Stomach (tissue), 8 donors: ENCODE measurements at regions not wholly inside any gene's neighbourhood (a gene's known extent, or its start where the extent isn't known, plus 50 kb on each side); places are given as distances from the start of the nearest gene placed in this dataset.

ENCODE experiments used
- DNase-seq, 2 donors: peaks; one replicate each; pipeline versions ENCODE4 v3.0.0 to v3.0.0-alpha.2; 2013 to 2019
- H3K27ac ChIP-seq, 5 donors: fragments of 200-600 bp in 4 of 5; sonication (generic) in 4 of 5; one replicate each; pipeline ENCODE4 v1.5.1; 2013 to 2019; ENCODE audit warnings: mild to moderate bottlenecking in 1 of 5, moderate library complexity in 1 of 5
- H3K27me3 ChIP-seq, 3 donors: fragments of 200-600 bp; sonication (generic); one replicate each; pipeline ENCODE4 v1.5.1; 2017 to 2019; ENCODE audit warnings: mixed run types in 1 of 3
- H3K36me3 ChIP-seq, 4 donors: fragments of 200-600 bp; sonication (generic); 1 replicate in 3 of 4; 2 replicates in 1 of 4; pipeline ENCODE4 v1.5.1; 2016 to 2019
- H3K4me1 ChIP-seq, 4 donors: fragments of 200-600 bp; sonication (generic); one replicate each; pipeline ENCODE4 v1.5.1; 2016 to 2019
- H3K4me3 ChIP-seq, 4 donors: fragments of 200-600 bp; sonication (generic) in 3 of 4; one replicate each; pipeline ENCODE4 v1.5.1; 2016 to 2019; ENCODE audit warnings: mild to moderate bottlenecking in 1 of 4
- H3K9me3 ChIP-seq, 4 donors: fragments of 200-600 bp; sonication (generic); one replicate each; pipeline ENCODE4 v1.5.1; 2016 to 2019
- EP300 ChIP-seq: sonication (generic); formaldehyde crosslinking; IDR thresholded peaks from one replicate; pipeline ENCODE4 v1.6.1; 2017; ENCODE audit warnings: antibody characterized with exemption
- POLR2A ChIP-seq, 4 donors: fragments of 450-650 bp; IDR thresholded peaks; one replicate each; pipeline ENCODE4 v1.6.1; 2016; ENCODE audit warnings: antibody characterized with exemption in 4 of 4, control low read depth in 2 of 4, mild to moderate bottlenecking in 1 of 4, moderate library complexity in 1 of 4
- POLR2AphosphoS5 ChIP-seq, 3 donors: sonication (generic); formaldehyde crosslinking; IDR thresholded peaks; one replicate each; pipeline ENCODE4 v1.6.1; 2016; ENCODE audit warnings: antibody characterized with exemption in 3 of 3
- WGBS, 5 donors: extraction: QIAGEN DNeasy Blood & Tissue Kit in 3 of 5; methylation state at CpG; one replicate each; pipeline versions ENCODE4 v1.1.5 to v1.1.7; 2013 to 2018; 5-methylcytosine and 5-hydroxymethylcytosine counted together
- intact Hi-C: fragments of 100-400 bp; cut with DNase I; formaldehyde crosslinking; loops from one replicate; pipeline ENCODE4 v1.15.1; 2023; ENCODE audit warnings: low total_unique reads
- TF ChIP-seq, protein P1 (sequence below), 7 experiments: fragments of 450-650 bp in 4 of 7; fragments of 200-600 bp in 3 of 7; sonication (generic) in 3 of 7; IDR thresholded peaks; one replicate each; pipeline ENCODE4 v1.5.1; 2016 to 2019; ENCODE audit warnings: antibody characterized with exemption in 7 of 7, control low read depth in 2 of 7, mild to moderate bottlenecking in 1 of 7
- donor health status: healthy with polysubstance abuse.
- donor health status: Bipolar disorder and iron deficiency.
- donor health status: healthy.

DNA sequence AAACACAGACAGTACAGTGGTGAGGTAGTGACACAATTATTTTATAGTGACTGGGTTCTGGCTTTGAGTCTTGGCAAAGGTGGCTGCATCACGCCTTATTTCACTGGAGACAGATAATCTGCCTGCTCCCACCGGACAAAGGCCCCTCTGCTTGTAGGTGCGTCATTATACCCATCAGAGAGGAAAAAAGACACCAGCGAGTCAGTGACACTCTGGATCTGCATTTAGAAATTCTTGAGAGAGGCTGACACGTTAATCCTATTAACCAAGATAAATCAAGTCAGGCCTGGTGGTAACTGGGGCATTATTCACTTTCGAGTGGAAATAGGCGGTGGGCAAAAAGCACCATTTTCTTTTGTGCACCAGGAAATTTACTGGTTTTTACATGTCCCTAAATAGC, 76.2 kb downstream of the NR2F2 start:
- Histone ChIP-seq H3K4me1 (peaks cover 8 to 29% (median 20%) of the 10 kb centered on the region in 4 donors), H3K9me3 (no peaks in the 10 kb centered on the region), H3K4me3 (no peak overlapping the region), H3K36me3 (no peaks in the 10 kb centered on the region), H3K27ac (no peak overlapping the region), H3K27me3 (peaks cover 0 to 40% (median 34%) of the 10 kb centered on the region in 3 donors)
- 84 to 94% (median 90%) methylated on average over 7 of the region's 7 CpGs for WGBS, 5 donors
- TF ChIP-seq POLR2AphosphoS5 (IDR thresholded peaks at IDR 0.05) (no peak), POLR2A (IDR thresholded peaks at IDR 0.05) (no peak)
- TF ChIP-seq, protein P1, sequence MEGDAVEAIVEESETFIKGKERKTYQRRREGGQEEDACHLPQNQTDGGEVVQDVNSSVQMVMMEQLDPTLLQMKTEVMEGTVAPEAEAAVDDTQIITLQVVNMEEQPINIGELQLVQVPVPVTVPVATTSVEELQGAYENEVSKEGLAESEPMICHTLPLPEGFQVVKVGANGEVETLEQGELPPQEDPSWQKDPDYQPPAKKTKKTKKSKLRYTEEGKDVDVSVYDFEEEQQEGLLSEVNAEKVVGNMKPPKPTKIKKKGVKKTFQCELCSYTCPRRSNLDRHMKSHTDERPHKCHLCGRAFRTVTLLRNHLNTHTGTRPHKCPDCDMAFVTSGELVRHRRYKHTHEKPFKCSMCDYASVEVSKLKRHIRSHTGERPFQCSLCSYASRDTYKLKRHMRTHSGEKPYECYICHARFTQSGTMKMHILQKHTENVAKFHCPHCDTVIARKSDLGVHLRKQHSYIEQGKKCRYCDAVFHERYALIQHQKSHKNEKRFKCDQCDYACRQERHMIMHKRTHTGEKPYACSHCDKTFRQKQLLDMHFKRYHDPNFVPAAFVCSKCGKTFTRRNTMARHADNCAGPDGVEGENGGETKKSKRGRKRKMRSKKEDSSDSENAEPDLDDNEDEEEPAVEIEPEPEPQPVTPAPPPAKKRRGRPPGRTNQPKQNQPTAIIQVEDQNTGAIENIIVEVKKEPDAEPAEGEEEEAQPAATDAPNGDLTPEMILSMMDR (IDR thresholded peaks at IDR 0.05) = no peak
- no peak for DNase-seq
- intact Hi-C loops = no loop called here

DNA sequence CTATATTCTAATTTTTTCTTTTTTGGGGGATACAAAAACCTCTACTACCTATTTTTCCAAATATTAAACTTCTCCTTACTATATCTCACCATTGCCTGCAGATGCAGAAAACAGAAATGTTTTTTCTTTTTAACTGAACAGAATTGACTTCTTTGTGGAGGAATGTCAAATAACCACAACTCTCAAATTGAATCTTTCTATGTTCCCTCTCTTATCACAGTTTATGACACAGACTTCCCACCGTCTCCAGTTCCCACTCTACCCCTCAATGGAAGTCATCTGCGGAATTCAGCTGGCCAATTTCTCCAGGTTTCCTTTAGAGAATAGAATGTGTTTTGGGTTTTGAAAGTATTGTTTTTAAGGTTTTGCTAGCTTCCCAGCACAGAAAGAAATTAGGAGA, 77.0 kb downstream of the NR2F2 start:
- H3K4me1 ChIP-seq = peaks cover 8 to 29% (median 20%) of the 10 kb centered on the region in 4 donors
- no peak overlapping the region for H3K27ac ChIP-seq
- no peak overlapping the region for H3K4me3 ChIP-seq
- no peak for TF ChIP-seq EP300
- TF ChIP-seq, protein P1 (IDR thresholded peaks at IDR 0.05) = no peak
- no peak for TF ChIP-seq POLR2A (IDR thresholded peaks at IDR 0.05)
- TF ChIP-seq POLR2AphosphoS5 (IDR thresholded peaks at IDR 0.05) = no peak
- WGBS, 5 donors = 78 to 91% (median 81%) methylated on average over 2 of the region's 2 CpGs
- H3K9me3 ChIP-seq = no peaks in the 10 kb centered on the region
- intact Hi-C loops = no loop called here
- no peak for DNase-seq
- no peaks in the 10 kb centered on the region for H3K36me3 ChIP-seq
- H3K27me3 ChIP-seq = peaks cover 0 to 44% (median 38%) of the 10 kb centered on the region in 3 donors

DNA sequence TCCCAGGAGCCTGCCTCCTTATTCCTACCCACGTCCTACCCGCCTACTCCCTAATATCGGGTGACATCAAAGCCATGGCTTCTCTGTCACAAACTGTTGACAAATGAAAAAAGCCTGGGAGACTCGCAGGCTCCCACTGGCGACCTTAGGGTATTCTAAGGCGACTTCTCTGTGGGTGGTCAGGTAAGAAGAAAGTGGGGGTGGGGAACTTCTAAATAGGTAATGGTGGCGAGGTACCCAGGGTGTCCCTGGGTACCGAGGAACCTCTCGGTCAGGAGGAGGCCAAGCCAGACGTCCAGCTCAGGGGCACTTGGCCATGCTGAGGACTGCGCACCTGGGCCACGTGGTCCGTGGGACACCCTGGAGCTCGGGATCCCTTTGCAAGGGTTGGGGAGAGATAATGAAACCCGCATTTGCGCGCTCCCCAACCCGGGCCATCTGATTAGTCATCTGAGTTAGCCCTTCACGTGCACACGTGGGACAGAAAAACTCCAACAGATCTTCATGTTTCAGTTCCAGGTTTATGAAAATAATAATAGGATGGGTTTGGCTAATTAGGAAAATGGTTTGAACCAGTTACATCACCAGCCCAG, 78.2 kb downstream of the NR2F2 start:
- intact Hi-C loops = no loop called here
- WGBS, 5 donors = 38 to 77% (median 69%) methylated on average over 19 to 20 of the region's 20 CpGs
- no peak for DNase-seq
- TF ChIP-seq POLR2A (IDR thresholded peaks at IDR 0.05) = no peak
- TF ChIP-seq, protein P1 (IDR thresholded peaks at IDR 0.05) = no peak
- TF ChIP-seq POLR2AphosphoS5 (IDR thresholded peaks at IDR 0.05) = no peak
- TF ChIP-seq EP300 = no peak
- peak overlapping the region in 2 of 5 donors; percentile 60 to 71 for H3K27ac ChIP-seq
- no peaks in the 10 kb centered on the region for H3K9me3 ChIP-seq
- H3K4me3 ChIP-seq = peak overlapping the region in 2 of 4 donors; percentile 50
- H3K36me3 ChIP-seq = no peaks in the 10 kb centered on the region
- H3K4me1 ChIP-seq = peaks cover 8 to 29% (median 20%) of the 10 kb centered on the region in 4 donors
- H3K27me3 ChIP-seq = peaks cover 0 to 55% (median 40%) of the 10 kb centered on the region in 3 donors

DNA sequence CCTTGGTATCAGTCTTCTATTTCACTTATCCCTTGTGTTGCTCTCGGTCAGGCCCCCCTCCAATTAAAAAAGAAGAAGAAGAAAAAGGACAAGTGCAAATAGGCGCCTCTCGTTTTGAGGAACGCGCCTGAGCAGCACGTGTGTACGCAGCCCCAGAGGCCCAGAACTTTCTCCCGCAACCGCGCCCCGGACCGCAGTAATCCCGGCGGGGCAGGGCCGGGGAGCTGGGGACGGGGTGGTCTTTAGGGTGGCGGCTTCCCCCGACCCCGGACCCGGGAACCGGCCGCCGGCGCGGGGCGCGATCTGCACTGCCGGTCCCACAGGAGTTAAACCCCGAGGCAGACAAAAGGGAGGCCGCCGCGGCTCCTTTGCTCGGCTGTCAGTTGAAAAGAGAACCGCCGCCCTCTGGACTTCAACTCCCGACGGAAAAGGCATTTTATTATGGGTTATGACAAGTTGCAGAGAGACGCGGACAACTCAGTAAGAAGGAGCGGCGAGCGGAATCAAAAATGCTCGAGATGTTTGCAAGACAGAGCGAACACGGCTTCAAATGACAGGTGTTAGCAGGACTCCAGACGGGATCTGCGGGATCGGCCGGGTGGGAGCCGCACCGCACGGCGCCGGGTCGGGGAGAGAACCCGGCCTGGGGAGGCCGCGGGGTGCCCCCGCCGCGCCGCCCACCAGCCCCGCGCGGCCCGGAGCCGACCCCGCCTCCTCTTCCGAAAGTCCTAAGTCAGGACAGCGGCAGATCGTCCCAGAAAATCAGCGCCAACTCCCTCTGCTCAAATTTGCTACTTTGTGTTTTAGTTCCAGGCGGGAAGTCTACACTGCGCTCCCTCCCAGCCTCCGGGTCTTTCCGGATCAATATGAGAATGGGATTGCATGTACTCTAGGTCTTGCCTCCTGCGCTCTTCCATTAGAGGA, 79.0 kb downstream of the NR2F2 start:
- WGBS, 5 donors = 4 to 11% (median 5%) methylated on average over 59 to 77 of the region's 77 CpGs
- H3K27me3 ChIP-seq = peaks cover 0 to 63% (median 43%) of the 10 kb centered on the region in 3 donors
- TF ChIP-seq POLR2A (IDR thresholded peaks at IDR 0.05) (no peak), POLR2AphosphoS5 (IDR thresholded peaks at IDR 0.05) (no peak), EP300 (no peak)
- TF ChIP-seq, protein P1 (IDR thresholded peaks at IDR 0.05) = no peak

More for the DNA sequence above, 79.0 kb downstream of the NR2F2 start:
- peak in 1 of 2 donors; percentile 58 for DNase-seq
- Histone ChIP-seq H3K4me1 (peaks cover 8 to 29% (median 20%) of the 10 kb centered on the region in 4 donors), H3K4me3 (peak overlapping the region; percentile 49 to 52 (median 50)), H3K36me3 (no peaks in the 10 kb centered on the region), H3K9me3 (no peaks in the 10 kb centered on the region), H3K27ac (peak overlapping the region in 4 of 5 donors; percentile 15 to 71 (median 41))
- intact Hi-C loops = no loop called here
